ENCODE measurements at regions not wholly inside any gene's neighbourhood (a gene's known extent, or its start where the extent isn't known, plus 50 kb on each side); places are given as distances from the start of the nearest gene placed in this dataset.

GRCh38 chr2:857937-858336 is 92.7 kb upstream of the SNTG2 start:
- H3K9me2 ChIP-seq, result no peaks in the 10 kb centered on the region
- H3K4me1 ChIP-seq (ENCODE audit: control insufficient read depth in 1 of 2, insufficient read depth in 2 of 2, low read depth in 1 of 2, low read length in 1 of 2), result peaks cover 0 to 29% of the 10 kb centered on the region in 2 experiments; a peak in 2 of 4 replicates
- 42% methylated on average over 6 of the region's 6 CpGs for WGBS (ENCODE audit: low lambda C conversion rate)
- no peak overlapping the region for H3K9ac ChIP-seq
- POLR2A ChIA-PET, result no interaction called here
- no peak for DNase-seq
- no peaks in the 10 kb centered on the region for H3F3A ChIP-seq (replicated peaks; ENCODE audit: insufficient read depth)
- no peak overlapping the region; a peak in 1 of 4 replicates for H3K27ac ChIP-seq (ENCODE audit: low read depth in 2 of 2, low read length in 1 of 2)
- no peak overlapping the region for H3K4me2 ChIP-seq
- CTCF ChIA-PET, result interaction anchor here (0.7 to 1.7 kb wide), 3 partner anchors 27 to 688 kb away, joined by 3 to 4 read pairs (median 4); no protein-coding TSS in a partner anchor
- no peaks in the 10 kb centered on the region; the same call in 1 of the 2 replicates for H3K9me3 ChIP-seq
- H3K36me3 ChIP-seq (replicated peaks in 1 of 2; ENCODE audit: control insufficient read depth in 1 of 2, insufficient read depth in 2 of 2, low read length in 1 of 2), result no peaks in the 10 kb centered on the region
- no peaks in the 10 kb centered on the region for H4K20me1 ChIP-seq (ENCODE audit: insufficient read depth)
- no peak overlapping the region for H2AFZ ChIP-seq (ENCODE audit: low read depth)
- no peaks in the 10 kb centered on the region for H3K27me3 ChIP-seq (ENCODE audit: insufficient read depth)
- H3K79me2 ChIP-seq (ENCODE audit: insufficient read depth), result no peaks in the 10 kb centered on the region
- H3K4me3 ChIP-seq (ENCODE audit: low read depth in 2 of 2, low read length in 1 of 2), result no peak overlapping the region
- no peak for TF ChIP-seq NFIC (IDR thresholded peaks at IDR 0.05; ENCODE audit: borderline replicate concordance)
- no peak for TF ChIP-seq SIN3A (IDR thresholded peaks at IDR 0.05; ENCODE audit: borderline replicate concordance, low read depth, low read length)
- no peak for TF ChIP-seq ZBTB33 (IDR thresholded peaks at IDR 0.05; ENCODE audit: borderline replicate concordance, low read depth)
- no peak for TF ChIP-seq RFX5 (IDR thresholded peaks at IDR 0.05; ENCODE audit: low read length)
- no peak for TF ChIP-seq CTCF (IDR thresholded peaks at IDR 0.05)
- TF ChIP-seq FOXM1 (IDR thresholded peaks at IDR 0.05; ENCODE audit: low read depth), result no peak
- TF ChIP-seq NRF1 (IDR thresholded peaks at IDR 0.05; ENCODE audit: low read depth, low read length), result no peak

GRCh38 chr2:857081-857480 is 93.6 kb upstream of the SNTG2 start:
- H3K27ac ChIP-seq (ENCODE audit: low read depth in 2 of 2, low read length in 1 of 2), result no peak overlapping the region
- WGBS (ENCODE audit: low lambda C conversion rate), result 23% methylated on average over 7 of the region's 8 CpGs
- H3K36me3 ChIP-seq (replicated peaks in 1 of 2; ENCODE audit: control insufficient read depth in 1 of 2, insufficient read depth in 2 of 2, low read length in 1 of 2), result no peaks in the 10 kb centered on the region
- no peak for DNase-seq
- no peaks in the 10 kb centered on the region for H3K27me3 ChIP-seq (ENCODE audit: insufficient read depth)
- POLR2A ChIA-PET, result no interaction called here
- H3K79me2 ChIP-seq (ENCODE audit: insufficient read depth), result no peaks in the 10 kb centered on the region
- H4K20me1 ChIP-seq (ENCODE audit: insufficient read depth), result no peaks in the 10 kb centered on the region
- CTCF ChIA-PET, result interaction anchor here (1.2 to 1.7 kb wide), 5 partner anchors 9 to 689 kb away, joined by 3 to 5 read pairs (median 4); no protein-coding TSS in a partner anchor
- H3K9me3 ChIP-seq, result no peaks in the 10 kb centered on the region; the same call in 1 of the 2 replicates
- H3K4me1 ChIP-seq (ENCODE audit: control insufficient read depth in 1 of 2, insufficient read depth in 2 of 2, low read depth in 1 of 2, low read length in 1 of 2), result peaks cover 0 to 36% of the 10 kb centered on the region in 2 experiments; a peak in 2 of 4 replicates
- no peak for TF ChIP-seq FOXM1 (IDR thresholded peaks at IDR 0.05; ENCODE audit: low read depth)
- TF ChIP-seq RXRA (IDR thresholded peaks at IDR 0.05; ENCODE audit: borderline replicate concordance, low read depth), result no peak
- TF ChIP-seq POLR2AphosphoS5 (IDR thresholded peaks at IDR 0.05; ENCODE audit: low read depth, low read length), result no peak
- TF ChIP-seq TEAD4 (IDR thresholded peaks at IDR 0.05; ENCODE audit: borderline replicate concordance, insufficient read depth), result no peak
- TF ChIP-seq RCOR1 (IDR thresholded peaks at IDR 0.05; ENCODE audit: low read length), result no peak
- no peak for TF ChIP-seq USF2 (IDR thresholded peaks at IDR 0.05; ENCODE audit: borderline replicate concordance, low read depth, low read length)
- no peak for TF ChIP-seq MXI1 (IDR thresholded peaks at IDR 0.05; ENCODE audit: low read depth, low read length)
- TF ChIP-seq GATA2 (CRISPR knock-in tag; IDR thresholded peaks at IDR 0.05), result no peak
- no peaks in the 10 kb centered on the region for H3K9me2 ChIP-seq
- H3F3A ChIP-seq (replicated peaks; ENCODE audit: insufficient read depth), result no peaks in the 10 kb centered on the region
- no peak overlapping the region for H3K4me3 ChIP-seq (ENCODE audit: low read depth in 2 of 2, low read length in 1 of 2)
- no peak overlapping the region for H3K9ac ChIP-seq
- no peak overlapping the region for H2AFZ ChIP-seq (ENCODE audit: low read depth)
- H3K4me2 ChIP-seq, result no peak overlapping the region
